HCT116 (cell line): ENCODE measurements at regions not wholly inside any gene's neighbourhood (a gene's known extent, or its start where the extent isn't known, plus 50 kb on each side); places are given as distances from the start of the nearest gene placed in this dataset.

ENCODE experiments used
- ATAC-seq: fragments of 200-7000 bp; cut with Tn5 transposase; 2 replicates; pipeline ENCODE4 v1.9.1; 2020; ENCODE audit warnings: mild to moderate bottlenecking, moderate library complexity
- BruUV-seq: library from RNA; stranded (reverse); fragments of 400-500 nt; replicated peaks from 2 replicates; lab custom pipeline; 2021; lab: Mats Ljungman, UMichigan
- CTCF ChIA-PET: fragments of 300-600 bp; sonication (Branson Sonifier 250); formaldehyde crosslinking; loops from one replicate; lab custom pipeline; 2021; ENCODE audit warnings: antibody characterized with exemption; lab: Charles Lee
- POLR2A ChIA-PET: fragments of 300-600, 350-600 bp; sonication (Branson Sonifier 250); formaldehyde crosslinking; loops from one replicate; lab custom pipeline; 2021; ENCODE audit warnings: antibody characterized with exemption; lab: Charles Lee
- RAD21 ChIA-PET, 2 experiments: fragments of 300-600 bp; sonication (Branson Sonifier 250); formaldehyde crosslinking; loops; one replicate each; lab custom pipeline; 2023; ENCODE audit warnings: low total read pairs in 2 of 2; ENCODE audit not compliant: uncharacterized antibody in 2 of 2, unreplicated experiment in 2 of 2, low non-redundant PET in 1 of 2; lab: Charles Lee
- DNase-seq: peaks from one replicate; pipeline ENCODE4 v3.0.0-alpha.2; 2010; ENCODE audit warnings: low read depth, low spot score
- H2AFZ ChIP-seq: fragments of 200-600 bp; shearing (Covaris generic), sonication (generic); 2 replicates; pipeline ENCODE4 v1.6.1; 2017; ENCODE audit warnings: low read depth, mixed run types, mixed read lengths, antibody characterized with exemption, low read length; ENCODE audit not compliant: poor library complexity, severe bottlenecking
- H3K27ac ChIP-seq: 2 replicates; pipeline ENCODE4 v1.5.1; 2012; ENCODE audit warnings: low read depth, low read length
- H3K27me3 ChIP-seq: fragments of 200-600 bp; sonication (generic); 2 replicates; pipeline ENCODE4 v1.6.1; 2016; ENCODE audit warnings: mixed run types, low read length, mixed read lengths; ENCODE audit not compliant: insufficient read depth
- H3K36me3 ChIP-seq, 2 experiments: fragments of 200-500 bp in 1 of 2; fragments of 200-600 bp in 1 of 2; sonication (Bioruptor generic) in 1 of 2; sonication (generic) in 1 of 2; 2 replicates each; pipeline versions ENCODE4 v1.5.1 to v1.6.1; 2014 to 2016; ENCODE audit warnings: low read length in 2 of 2, inconsistent platforms in 1 of 2, mixed read lengths in 1 of 2, mixed run types in 1 of 2; ENCODE audit not compliant: insufficient read depth in 2 of 2, control insufficient read depth in 1 of 2
- H3K4me1 ChIP-seq, 2 experiments: fragments of 200-600 bp in 1 of 2; sonication (generic) in 1 of 2; 2 replicates each; pipeline versions ENCODE4 v1.5.1 to v1.6.1; 2012 to 2017; ENCODE audit warnings: low read length in 2 of 2, inconsistent platforms in 1 of 2, mild to moderate bottlenecking in 1 of 2, mixed read lengths in 1 of 2, mixed run types in 1 of 2, moderate library complexity in 1 of 2; ENCODE audit not compliant: insufficient read depth in 2 of 2, control insufficient read depth in 1 of 2
- H3K4me2 ChIP-seq: fragments of 200-600 bp; sonication (generic); 2 replicates; pipeline ENCODE4 v1.6.1; 2017; ENCODE audit warnings: mixed run types, low read length, mixed read lengths
- H3K4me3 ChIP-seq, 2 experiments: fragments of 200-600 bp in 1 of 2; sonication (generic) in 1 of 2; replicated peaks in 1 of 2; 2 replicates each; pipeline ENCODE4 v1.5.1; 2011 to 2016; ENCODE audit warnings: low read length in 2 of 2, control low read depth in 1 of 2, low read depth in 1 of 2, mild to moderate bottlenecking in 1 of 2, mixed read lengths in 1 of 2, mixed run types in 1 of 2
- H3K79me2 ChIP-seq: fragments of 200-600 bp; sonication (generic); 2 replicates; pipeline ENCODE4 v1.6.1; 2017; ENCODE audit warnings: mild to moderate bottlenecking, mixed run types, low read length, moderate library complexity, mixed read lengths; ENCODE audit not compliant: insufficient read depth
- H3K9ac ChIP-seq: fragments of 200-600 bp; sonication (generic); 2 replicates; pipeline ENCODE4 v1.6.1; 2016; ENCODE audit warnings: low read length, mixed read lengths
- H3K9me2 ChIP-seq: fragments of 200-600 bp; sonication (generic), shearing (Covaris generic); 2 replicates; pipeline ENCODE4 v1.6.1; 2017; ENCODE audit warnings: mixed run types, mild to moderate bottlenecking, moderate library complexity; ENCODE audit not compliant: insufficient read depth
- H3K9me3 ChIP-seq, 2 experiments: fragments of 200-500 bp in 1 of 2; fragments of 200-600 bp in 1 of 2; sonication (Bioruptor generic) in 1 of 2; sonication (generic) in 1 of 2; 2 replicates each; pipeline ENCODE4 v1.6.1; 2014 to 2017; ENCODE audit warnings: low read length in 2 of 2, mixed read lengths in 2 of 2, inconsistent platforms in 1 of 2, low read depth in 1 of 2, mild to moderate bottlenecking in 1 of 2, mixed run types in 1 of 2, moderate library complexity in 1 of 2; ENCODE audit not compliant: control insufficient read depth in 1 of 2, insufficient read depth in 1 of 2
- H4K20me1 ChIP-seq: fragments of 200-600 bp; sonication (generic), shearing (Covaris generic); 2 replicates; pipeline ENCODE4 v1.6.1; 2017; ENCODE audit warnings: mixed run types, mild to moderate bottlenecking, moderate library complexity; ENCODE audit not compliant: insufficient read depth
- ATF3 ChIP-seq: IDR thresholded peaks from 2 replicates; pipeline ENCODE4 v1.6.1; 2012
- CBX3 ChIP-seq: IDR thresholded peaks from 2 replicates; pipeline ENCODE4 v1.6.1; 2012; ENCODE audit warnings: low read depth
- CEBPB ChIP-seq: IDR thresholded peaks from 2 replicates; pipeline ENCODE4 v1.6.1; 2012; ENCODE audit warnings: low read depth
- CTCF ChIP-seq, 3 experiments: fragments of 200-600 bp in 1 of 3; sonication (generic) in 1 of 3; IDR thresholded peaks in 2 of 3; conservative IDR thresholded peaks in 1 of 3; 2 replicates each; pipeline ENCODE4 v1.5.1; 2012 to 2017; ENCODE audit warnings: low read depth in 2 of 3, low read length in 2 of 3, antibody characterized with exemption in 1 of 3, borderline replicate concordance in 1 of 3, control low read depth in 1 of 3, mild to moderate bottlenecking in 1 of 3, mixed read lengths in 1 of 3, mixed run types in 1 of 3, moderate library complexity in 1 of 3; ENCODE audit not compliant: insufficient read depth in 1 of 3
- EGR1 ChIP-seq: IDR thresholded peaks from 2 replicates; pipeline ENCODE4 v1.6.1; 2012; ENCODE audit warnings: low read depth
- ELF1 ChIP-seq: IDR thresholded peaks from 2 replicates; pipeline ENCODE4 v1.6.1; 2012; ENCODE audit warnings: low read depth, borderline replicate concordance
- EZH2 ChIP-seq: fragments of 200-600 bp; sonication (generic); IDR thresholded peaks from 2 replicates; pipeline ENCODE4 v1.6.1; 2017; ENCODE audit warnings: antibody characterized with exemption, mixed run types
- EZH2phosphoT487 ChIP-seq: fragments of 200-600 bp; IDR thresholded peaks from 2 replicates; pipeline ENCODE4 v1.6.1; 2018; ENCODE audit warnings: antibody characterized with exemption, borderline replicate concordance
- MAX ChIP-seq: IDR thresholded peaks from 2 replicates; pipeline ENCODE4 v1.6.1; 2012
- POLR2AphosphoS5 ChIP-seq: IDR thresholded peaks from 2 replicates; pipeline ENCODE4 v1.6.1; 2011; ENCODE audit warnings: mild to moderate bottlenecking, low read depth, low read length, moderate library complexity
- RAD21 ChIP-seq: IDR thresholded peaks from 2 replicates; pipeline ENCODE4 v1.6.1; 2012; ENCODE audit warnings: low read depth, mild to moderate bottlenecking
- SP1 ChIP-seq: IDR thresholded peaks from 2 replicates; pipeline ENCODE4 v1.6.1; 2012; ENCODE audit warnings: low read depth
- TCF7L2 ChIP-seq: IDR thresholded peaks from 2 replicates; pipeline ENCODE4 v1.7.0; 2011; ENCODE audit warnings: borderline replicate concordance, inconsistent platforms; ENCODE audit not compliant: insufficient read depth, insufficient read length; ENCODE audit errors: extremely low read depth
- YY1 ChIP-seq: IDR thresholded peaks from 2 replicates; pipeline ENCODE4 v1.6.1; 2011; ENCODE audit warnings: low read length, low read depth, moderate library complexity, mild to moderate bottlenecking; ENCODE audit not compliant: insufficient replicate concordance; ENCODE audit errors: extremely low read depth
- ZFX ChIP-seq: fragments of 450-650 bp; IDR thresholded peaks from 2 replicates; pipeline ENCODE4 v1.6.1; 2017
- intact Hi-C: fragments of 100-400 bp; cut with micrococcal nuclease; formaldehyde crosslinking; loops from 2 replicates; pipeline ENCODE4 v1.10.0; 2022

- RAD21 ChIA-PET = no interaction called here
- H3K9me3 ChIP-seq = no peaks in the 10 kb centered on the region
- POLR2A ChIA-PET = no interaction called here
- intact Hi-C loops = no loop called here
- no peak overlapping the region for H3K9ac ChIP-seq
- no peaks in the 10 kb centered on the region for H3K79me2 ChIP-seq
- CTCF ChIA-PET = no interaction called here
- no peak for TF ChIP-seq EGR1
- no peak for TF ChIP-seq YY1
- TF ChIP-seq ELF1 = no peak
- TF ChIP-seq EZH2 = no peak
- TF ChIP-seq, all 23 proteins: peak for 0
- no peaks in the 10 kb centered on the region for H3K27me3 ChIP-seq
- H3K4me2 ChIP-seq = no peak overlapping the region
- no peak overlapping the region for H3K4me3 ChIP-seq
- DNase-seq (no peak), ATAC-seq (no peak)
- no TSS peak for BruUV-seq
- no peaks in the 10 kb centered on the region for H3K4me1 ChIP-seq
- H3K36me3 ChIP-seq = no peaks in the 10 kb centered on the region
- no peak overlapping the region for H3K27ac ChIP-seq
- H3K9me2 ChIP-seq = no peaks in the 10 kb centered on the region
- H2AFZ ChIP-seq = no peak overlapping the region
- no peaks in the 10 kb centered on the region for H4K20me1 ChIP-seq
Measured at GRCh38 chr21:28699596-28700259, 292.9 kb downstream of the LTN1 start.

GRCh38 chr21:28699186-28699585 lies 293.5 kb downstream of the LTN1 start:
- Histone ChIP-seq H3K27ac (no peak overlapping the region), H3K9me3 (no peaks in the 10 kb centered on the region), H4K20me1 (no peaks in the 10 kb centered on the region), H3K4me3 (no peak overlapping the region), H3K9me2 (no peaks in the 10 kb centered on the region), H3K4me1 (no peaks in the 10 kb centered on the region), H3K27me3 (no peaks in the 10 kb centered on the region), H3K36me3 (no peaks in the 10 kb centered on the region), H3K9ac (no peak overlapping the region), H3K4me2 (no peak overlapping the region), H3K79me2 (no peaks in the 10 kb centered on the region), H2AFZ (no peak overlapping the region)
- no TSS peak for BruUV-seq
- ChIA-PET POLR2A (no interaction called here), RAD21 (no interaction called here), CTCF (no interaction called here)
- ATAC-seq (no peak), DNase-seq (no peak)
- intact Hi-C loops = no loop called here
- TF ChIP-seq YY1 (no peak), ZFX (no peak), TCF7L2 (no peak), ATF3 (no peak), MAX (no peak), POLR2AphosphoS5 (no peak), CBX3 (no peak), ELF1 (no peak), SP1 (no peak), CTCF (IDR thresholded peaks at IDR 0.05 in 2 of 3, conservative IDR thresholded peaks at IDR 0.05 in 1 of 3; ENCODE audit: borderline replicate concordance in 1 of 3, insufficient read depth in 1 of 3, low read depth in 2 of 3, low read length in 2 of 3) (no peak), EZH2phosphoT487 (no peak), RAD21 (no peak), CEBPB (no peak)
